GDM1 (cell line): ENCODE measurements at regions not wholly inside any gene's neighbourhood (a gene's known extent, or its start where the extent isn't known, plus 50 kb on each side); places are given as distances from the start of the nearest gene placed in this dataset.
A peak's percentile ranks its signal among the peaks of the same experiment; 100 is the strongest.
"Not testable (repeated sequence)": the region's sequence is repeated elsewhere in the genome, so short reads cannot be mapped to it uniquely, and the experiment has no call there.

Experiments used
- DNase-seq: peaks from one replicate; lab custom pipeline; 2025; lab: John Stamatoyannopoulos, UW

GRCh38 chr14:37843954-37844607, 248.7 kb downstream of the TTC6 start:
- no peak for DNase-seq

- DNase-seq: no peak
Observed at GRCh38 chr14:37844614-37845013, 249.2 kb downstream of the TTC6 start.

GRCh38 chr14:37848985-37849621, 253.7 kb downstream of the TTC6 start:
- no peak for DNase-seq

- no peak for DNase-seq
Observed at GRCh38 chr14:37851054-37851453, 255.6 kb downstream of the TTC6 start.

- DNase-seq: no peak
Observed at GRCh38 chr14:37855871-37856270, 260.4 kb downstream of the TTC6 start.

GRCh38 chr14:37857774-37858266, 262.4 kb downstream of the TTC6 start:
- no peak for DNase-seq

- DNase-seq: no peak
Observed at GRCh38 chr14:37858733-37859132, 263.3 kb downstream of the TTC6 start.

GRCh38 chr14:37859177-37859576, 263.7 kb downstream of the TTC6 start:
- DNase-seq: no peak

- no peak for DNase-seq
Observed at GRCh38 chr14:37862263-37862662, 266.8 kb downstream of the TTC6 start.

- DNase-seq: no peak
Observed at GRCh38 chr14:37864128-37864527, 268.7 kb downstream of the TTC6 start.

GRCh38 chr14:37864861-37865718, 269.7 kb downstream of the TTC6 start:
- no peak for DNase-seq

GRCh38 chr14:37865719-37866549, 270.5 kb downstream of the TTC6 start:
- DNase-seq: no peak

GRCh38 chr14:37869633-37870032, 274.2 kb downstream of the TTC6 start:
- no peak for DNase-seq

- DNase-seq: no peak
Observed at GRCh38 chr14:37870170-37870569, 274.7 kb downstream of the TTC6 start.

GRCh38 chr14:37870632-37871346, 275.4 kb downstream of the TTC6 start:
- DNase-seq: no peak

GRCh38 chr14:37874065-37874428, 278.6 kb downstream of the TTC6 start:
- not testable (repeated sequence) for DNase-seq

GRCh38 chr14:37874429-37875109, 279.1 kb downstream of the TTC6 start:
- DNase-seq: peak; percentile 32

- DNase-seq: no peak
Observed at GRCh38 chr14:37888234-37888633, 292.8 kb downstream of the TTC6 start.

- no peak for DNase-seq
Observed at GRCh38 chr14:37889087-37889486, 293.7 kb downstream of the TTC6 start.

GRCh38 chr14:37890095-37890494, 294.7 kb downstream of the TTC6 start:
- DNase-seq: no peak

GRCh38 chr14:37891500-37891899, 296.1 kb downstream of the TTC6 start:
- not testable (repeated sequence) for DNase-seq
